GM19035 (cell line): ENCODE measurements at regions not wholly inside any gene's neighbourhood (a gene's known extent, or its start where the extent isn't known, plus 50 kb on each side); places are given as distances from the start of the nearest gene placed in this dataset.

Source experiments
- ATAC-seq: cut with Tn5 transposase; IDR thresholded peaks from one replicate; pipeline ENCODE4 v1.9.1; 2021; ENCODE audit not compliant: unreplicated experiment

GRCh38 chr4:137587796-137588195 lies 55.5 kb upstream of the PCDH18 start:
- no peak for ATAC-seq

DNA sequence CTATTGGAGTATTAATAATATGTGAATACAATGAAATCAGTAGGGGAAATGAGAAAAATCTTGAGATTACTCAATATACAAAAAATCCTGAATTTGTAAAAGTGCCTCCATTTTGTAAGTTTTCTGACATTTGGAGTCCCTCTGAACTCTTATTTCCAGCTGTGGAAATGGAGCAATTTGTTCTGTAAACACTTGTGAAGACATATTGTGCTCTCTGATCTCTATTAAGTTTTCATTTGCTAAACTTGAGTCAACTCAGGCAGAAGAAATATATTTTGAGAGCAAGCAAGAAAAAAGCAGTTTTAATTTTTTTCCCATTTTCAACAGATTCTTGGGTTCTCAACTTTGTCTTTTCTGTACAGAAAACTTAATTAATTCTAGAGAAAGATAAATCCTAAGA lies 51.4 kb upstream of the PCDH18 start:
- no peak for ATAC-seq
